IMR-90 (cell line): ENCODE measurements at regions not wholly inside any gene's neighbourhood (a gene's known extent, or its start where the extent isn't known, plus 50 kb on each side); places are given as distances from the start of the nearest gene placed in this dataset.

ENCODE experiments used
- ATAC-seq: fragments of 200-7000 bp; cut with Tn5 transposase; 2 replicates; pipeline ENCODE4 v1.9.1; 2020; ENCODE audit warnings: low read depth, mild to moderate bottlenecking, moderate library complexity
- BruUV-seq: library from RNA; stranded (reverse); fragments of 400-500 nt; replicated peaks from 2 replicates; lab custom pipeline; 2021; lab: Mats Ljungman, UMichigan
- CTCF ChIA-PET: fragments of 300-600 bp; formaldehyde crosslinking; extraction: SDS; loops from one replicate; lab custom pipeline; 2021; ENCODE audit warnings: antibody characterized with exemption; lab: Yijun Ruan, JAX
- POLR2A ChIA-PET: fragments of 300-600 bp; sonication (Branson Sonifier 250); formaldehyde crosslinking; loops from one replicate; lab custom pipeline; 2022; ENCODE audit warnings: antibody characterized with exemption; ENCODE audit not compliant: unreplicated experiment; lab: Charles Lee
- DNase-seq: peaks from one replicate; pipeline ENCODE4 v3.0.0; 2013
- H2AFZ ChIP-seq: replicated peaks from 2 replicates; pipeline ENCODE3; 2013; ENCODE audit warnings: low read length, mild to moderate bottlenecking; ENCODE audit not compliant: poor library complexity
- H2AK5ac ChIP-seq: 2 replicates; pipeline ENCODE4 v1.6.1; 2013; ENCODE audit warnings: low read depth, low read length, inconsistent platforms
- H2AK9ac ChIP-seq: replicated peaks from 2 replicates; pipeline ENCODE3; 2013; ENCODE audit warnings: mild to moderate bottlenecking, low read depth, low read length, moderate library complexity; ENCODE audit not compliant: poor library complexity
- H2BK120ac ChIP-seq: 2 replicates; pipeline ENCODE4 v1.6.1; 2013; ENCODE audit warnings: low read depth, low read length, inconsistent platforms
- H2BK15ac ChIP-seq: 3 replicates; pipeline ENCODE4 v1.6.1; 2013; ENCODE audit warnings: low read depth, low read length, inconsistent platforms
- H2BK20ac ChIP-seq: 2 replicates; pipeline ENCODE4 v1.6.1; 2013; ENCODE audit warnings: low read depth, mild to moderate bottlenecking, inconsistent platforms, low read length, moderate library complexity
- H2BK5ac ChIP-seq: 2 replicates; pipeline ENCODE4 v1.6.1; 2013; ENCODE audit warnings: mild to moderate bottlenecking, low read depth, low read length, inconsistent platforms; ENCODE audit not compliant: poor library complexity, severe bottlenecking
- H3K14ac ChIP-seq: replicated peaks from 2 replicates; pipeline ENCODE4 v1.6.1; 2013; ENCODE audit warnings: low read depth, low read length, inconsistent platforms
- H3K18ac ChIP-seq: 2 replicates; pipeline ENCODE4 v1.6.1; 2013; ENCODE audit warnings: low read depth, low read length, control low read depth
- H3K23ac ChIP-seq: 2 replicates; pipeline ENCODE4 v1.6.1; 2013; ENCODE audit warnings: low read depth, low read length, inconsistent platforms
- H3K27ac ChIP-seq: 2 replicates; pipeline ENCODE4 v1.5.1; 2013; ENCODE audit warnings: mild to moderate bottlenecking, control low read depth, low read length; ENCODE audit not compliant: insufficient read depth
- H3K27me3 ChIP-seq: 2 replicates; pipeline ENCODE4 v1.6.1; 2013; ENCODE audit warnings: low read length; ENCODE audit not compliant: control insufficient read depth, insufficient read depth
- H3K36me3 ChIP-seq: 2 replicates; pipeline ENCODE4 v1.6.1; 2013; ENCODE audit warnings: low read length, mixed read lengths; ENCODE audit not compliant: control insufficient read depth, insufficient read depth
- H3K4ac ChIP-seq: 2 replicates; pipeline ENCODE4 v1.6.1; 2013; ENCODE audit warnings: low read depth, low read length, inconsistent platforms
- H3K4me1 ChIP-seq: 2 replicates; pipeline ENCODE4 v1.6.1; 2013; ENCODE audit warnings: low read length, mixed read lengths; ENCODE audit not compliant: control insufficient read depth, insufficient read depth
- H3K4me2 ChIP-seq: 2 replicates; pipeline ENCODE4 v1.6.1; 2013; ENCODE audit warnings: low read depth, mild to moderate bottlenecking, control low read depth, low read length, moderate library complexity
- H3K4me3 ChIP-seq: 2 replicates; pipeline ENCODE4 v1.5.1; 2013; ENCODE audit warnings: low read depth, mild to moderate bottlenecking, control low read depth, low read length, moderate library complexity; ENCODE audit not compliant: insufficient read depth
- H3K56ac ChIP-seq: 2 replicates; pipeline ENCODE4 v1.6.1; 2013; ENCODE audit warnings: low read length, inconsistent platforms; ENCODE audit not compliant: insufficient read depth; ENCODE audit errors: extremely low read depth
- H3K79me1 ChIP-seq, 2 experiments: 2 replicates each; pipeline ENCODE4 v1.6.1; 2013; ENCODE audit warnings: low read length in 2 of 2, inconsistent platforms in 1 of 2, low read depth in 1 of 2
- H3K9ac ChIP-seq: 2 replicates; pipeline ENCODE4 v1.6.1; 2013; ENCODE audit warnings: low read depth, low read length, control low read depth
- H3K9me1 ChIP-seq: 2 replicates; pipeline ENCODE4 v1.6.1; 2013; ENCODE audit warnings: low read length, inconsistent platforms; ENCODE audit not compliant: insufficient read depth
- H3K9me3 ChIP-seq: 2 replicates; pipeline ENCODE4 v1.6.1; 2013; ENCODE audit warnings: low read length; ENCODE audit not compliant: control insufficient read depth, insufficient read depth
- H4K20me1 ChIP-seq: 2 replicates; pipeline ENCODE4 v1.6.1; 2013; ENCODE audit warnings: low read length, inconsistent platforms; ENCODE audit not compliant: insufficient read depth
- H4K5ac ChIP-seq: 2 replicates; pipeline ENCODE4 v1.6.1; 2013; ENCODE audit warnings: mild to moderate bottlenecking, low read depth, low read length, control low read depth
- H4K8ac ChIP-seq, 2 experiments: 2 replicates each; pipeline ENCODE4 v1.6.1; 2013; ENCODE audit warnings: low read depth in 2 of 2, low read length in 2 of 2, control low read depth in 1 of 2, inconsistent platforms in 1 of 2
- H4K91ac ChIP-seq: 2 replicates; pipeline ENCODE4 v1.6.1; 2013; ENCODE audit warnings: low read depth, low read length, inconsistent platforms; ENCODE audit not compliant: insufficient read depth
- BHLHE40 ChIP-seq: fragments of 150-350 bp; IDR thresholded peaks from 2 replicates; pipeline ENCODE4 v1.6.1; 2016; ENCODE audit warnings: mild to moderate bottlenecking, low read depth, low read length
- CEBPB ChIP-seq: IDR thresholded peaks from 2 replicates; pipeline ENCODE4 v1.6.1; 2012; ENCODE audit warnings: low read depth, low read length, improper control_type of control experiment
- CHD1 ChIP-seq: IDR thresholded peaks from 2 replicates; pipeline ENCODE4 v1.6.1; 2012; ENCODE audit warnings: low read depth, low read length, improper control_type of control experiment
- FOS ChIP-seq: fragments of 150-350 bp; IDR thresholded peaks from 2 replicates; pipeline ENCODE4 v1.6.1; 2016; ENCODE audit warnings: low read depth, low read length
- POLR2A ChIP-seq: IDR thresholded peaks from 2 replicates; pipeline ENCODE4 v1.6.1; 2012; ENCODE audit warnings: mild to moderate bottlenecking, low read depth, low read length
- WGBS, 2 experiments: methylation state at CpG; one replicate each; pipeline versions ENCODE4 v1.1.5 to v1.1.7; 2013; ENCODE audit warnings: missing lambda C conversion rate in 2 of 2; ENCODE audit not compliant: insufficient read length in 1 of 2; ENCODE audit errors: extremely low coverage in 2 of 2; 5-methylcytosine and 5-hydroxymethylcytosine counted together
- dilution Hi-C: fragments of 300-500 bp; cut with HindIII; formaldehyde crosslinking; loops from one replicate; pipeline ENCODE4 v1.14.3; 2018; ENCODE audit warnings: low sequenced_read_pairs; ENCODE audit not compliant: unreplicated experiment
- in situ Hi-C: fragments of 300-500 bp; cut with MboI; formaldehyde crosslinking; loops from 3 replicates; pipeline ENCODE4 v1.14.3; 2019; ENCODE audit warnings: low sequenced_read_pairs, inconsistent platforms, mixed read lengths
- intact Hi-C: fragments of 100-400 bp; cut with micrococcal nuclease; formaldehyde crosslinking; loops from 2 replicates; pipeline ENCODE4 v1.10.0; 2022

GRCh38 chr18:39215920-39216319 is 1650.3 kb upstream of the CELF4 start:
- Histone ChIP-seq H3K9me3 (no peaks in the 10 kb centered on the region), H2BK15ac (no peak overlapping the region), H3K9me1 (no peaks in the 10 kb centered on the region), H3K9ac (no peak overlapping the region), H3K27ac (no peak overlapping the region), H3K4ac (no peak overlapping the region), H4K91ac (no peak overlapping the region), H3K56ac (no peak overlapping the region), H3K4me3 (no peak overlapping the region), H4K5ac (no peak overlapping the region), H3K14ac (no peak overlapping the region), H3K18ac (no peak overlapping the region), H2BK120ac (no peak overlapping the region), H2AFZ (no peak overlapping the region), H4K8ac (no peak overlapping the region), H2AK5ac (no peak overlapping the region), H3K79me1 (no peaks in the 10 kb centered on the region), H3K4me1 (no peaks in the 10 kb centered on the region), H4K20me1 (no peaks in the 10 kb centered on the region), H2BK5ac (no peak overlapping the region), H2BK20ac (no peak overlapping the region), H3K23ac (no peak overlapping the region), H3K4me2 (no peak overlapping the region), H2AK9ac (no peak overlapping the region), H3K27me3 (no peaks in the 10 kb centered on the region), H3K36me3 (no peaks in the 10 kb centered on the region)
- DNase-seq (no peak), ATAC-seq (no peak)
- WGBS, 2 experiments, result no CpG with 5 or more reads among the region's 2 CpGs
- intact Hi-C loops (no loop called here), dilution Hi-C loops (no loop called here), in situ Hi-C loops (no loop called here)
- CTCF ChIA-PET, result no interaction called here
- no TSS peak for BruUV-seq
- TF ChIP-seq CHD1 (no peak), BHLHE40 (no peak), FOS (no peak), POLR2A (no peak), CEBPB (no peak)
- POLR2A ChIA-PET, result no interaction called here
